Fibroblast of skin of left quadriceps (primary cell): ENCODE measurements at regions not wholly inside any gene's neighbourhood (a gene's known extent, or its start where the extent isn't known, plus 50 kb on each side); places are given as distances from the start of the nearest gene placed in this dataset.
"Not testable (repeated sequence)": the region's sequence is repeated elsewhere in the genome, so short reads cannot be mapped to it uniquely, and the experiment has no call there.

Source experiments
- DNase-seq, 2 experiments: peaks; one replicate each; pipeline ENCODE4 v3.0.0-alpha.2; 2013; ENCODE audit warnings: low read depth in 2 of 2

- no peak for DNase-seq
These were observed 1185.2 kb upstream of the CELF4 start for GRCh38 chr18:38750751-38751150.

GRCh38 chr18:38747153-38747552 lies 1181.6 kb upstream of the CELF4 start:
- DNase-seq, result no peak

GRCh38 chr18:38720181-38720580 lies 1154.6 kb upstream of the CELF4 start:
- DNase-seq, result not testable (repeated sequence)

- no peak for DNase-seq
These were observed 1152.8 kb upstream of the CELF4 start for GRCh38 chr18:38718365-38718901.

GRCh38 chr18:38709122-38709521 lies 1143.5 kb upstream of the CELF4 start:
- no peak for DNase-seq

- DNase-seq, result no peak
These were observed 1140.8 kb upstream of the CELF4 start for GRCh38 chr18:38706373-38706772.

- DNase-seq, result no peak
These were observed 1132.5 kb upstream of the CELF4 start for GRCh38 chr18:38698088-38698487.

- DNase-seq, result peak in 1 of 2 experiments; percentile 7
These were observed 1130.1 kb upstream of the CELF4 start for GRCh38 chr18:38695559-38696280.

- DNase-seq, result no peak
These were observed 1127.5 kb upstream of the CELF4 start for GRCh38 chr18:38693104-38693503.

- DNase-seq, result no peak
These were observed 1125.0 kb upstream of the CELF4 start for GRCh38 chr18:38690626-38691025.

GRCh38 chr18:38688416-38688815 lies 1122.8 kb upstream of the CELF4 start:
- no peak for DNase-seq

GRCh38 chr18:38670486-38670885 lies 1104.9 kb upstream of the CELF4 start:
- no peak for DNase-seq

GRCh38 chr18:38664929-38665328 lies 1099.3 kb upstream of the CELF4 start:
- no peak for DNase-seq

GRCh38 chr18:38663682-38664081 lies 1098.1 kb upstream of the CELF4 start:
- DNase-seq, result no peak

- no peak for DNase-seq
These were observed 1097.7 kb upstream of the CELF4 start for GRCh38 chr18:38663270-38663669.

- no peak for DNase-seq
These were observed 1089.3 kb upstream of the CELF4 start for GRCh38 chr18:38654946-38655345.

GRCh38 chr18:38651736-38652135 lies 1086.1 kb upstream of the CELF4 start:
- DNase-seq, result no peak

GRCh38 chr18:38648179-38648578 lies 1082.6 kb upstream of the CELF4 start:
- DNase-seq, result no peak

- no peak for DNase-seq
These were observed 1080.7 kb upstream of the CELF4 start for GRCh38 chr18:38646296-38646695.

- DNase-seq, result no peak
These were observed 1079.5 kb upstream of the CELF4 start for GRCh38 chr18:38644875-38645641.

GRCh38 chr18:38642711-38643110 lies 1077.1 kb upstream of the CELF4 start:
- DNase-seq, result no peak

- DNase-seq, result not testable (repeated sequence)
These were observed 1074.1 kb upstream of the CELF4 start for GRCh38 chr18:38639700-38640099.
